HEK293T (cell line): ENCODE measurements at regions not wholly inside any gene's neighbourhood (a gene's known extent, or its start where the extent isn't known, plus 50 kb on each side); places are given as distances from the start of the nearest gene placed in this dataset.

ENCODE experiments used
- CTCF ChIA-PET: fragments of 350-600 bp; formaldehyde crosslinking; extraction: SDS; loops from one replicate; lab custom pipeline; 2021; ENCODE audit warnings: antibody characterized with exemption, inconsistent platforms; lab: Yijun Ruan, JAX
- POLR2A ChIA-PET: fragments of 350-600 bp; formaldehyde crosslinking; extraction: SDS; loops from one replicate; lab custom pipeline; 2020; ENCODE audit warnings: antibody characterized with exemption, inconsistent platforms; lab: Yijun Ruan, JAX
- DNase-seq: peaks from one replicate; pipeline ENCODE4 v3.0.0; 2012; ENCODE audit warnings: mixed read lengths; ENCODE audit errors: extremely low spot score
- ARNT ChIP-seq: fragments of 450-650 bp; IDR thresholded peaks from 2 replicates; pipeline ENCODE4 v1.6.1; 2017; ENCODE audit warnings: mild to moderate bottlenecking
- BHLHE40 ChIP-seq: fragments of 450-650 bp; IDR thresholded peaks from 2 replicates; pipeline ENCODE4 v1.6.1; 2016; ENCODE audit warnings: mild to moderate bottlenecking, moderate library complexity, borderline replicate concordance
- CTBP1 ChIP-seq: fragments of 450-650 bp; IDR thresholded peaks from 2 replicates; pipeline ENCODE4 v1.6.1; 2016; ENCODE audit warnings: borderline replicate concordance
- ELF4 ChIP-seq: fragments of 450-650 bp; IDR thresholded peaks from 2 replicates; pipeline ENCODE4 v1.6.1; 2017; ENCODE audit warnings: antibody characterized with exemption
- FOXA1 ChIP-seq: fragments of 450-650 bp; IDR thresholded peaks from 2 replicates; pipeline ENCODE4 v1.6.1; 2016; ENCODE audit warnings: mild to moderate bottlenecking
- FOXK2 ChIP-seq: fragments of 450-650 bp; IDR thresholded peaks from 2 replicates; pipeline ENCODE4 v1.6.1; 2016; ENCODE audit warnings: mild to moderate bottlenecking
- FOXM1 ChIP-seq: fragments of 450-650 bp; IDR thresholded peaks from 2 replicates; pipeline ENCODE4 v1.6.1; 2017; ENCODE audit warnings: mild to moderate bottlenecking, borderline replicate concordance
- HDGF ChIP-seq: fragments of 450-650 bp; IDR thresholded peaks from 2 replicates; pipeline ENCODE4 v1.6.1; 2017; ENCODE audit warnings: antibody characterized with exemption, borderline replicate concordance
- L3MBTL2 ChIP-seq: fragments of 450-650 bp; conservative IDR thresholded peaks from 2 replicates; pipeline ENCODE4 v1.6.1; 2016; ENCODE audit warnings: mild to moderate bottlenecking
- LEF1 ChIP-seq: fragments of 450-650 bp; IDR thresholded peaks from 2 replicates; pipeline ENCODE4 v1.6.1; 2017; ENCODE audit warnings: mild to moderate bottlenecking, borderline replicate concordance
- NFRKB ChIP-seq: fragments of 450-650 bp; IDR thresholded peaks from 2 replicates; pipeline ENCODE4 v1.6.1; 2016; ENCODE audit warnings: mild to moderate bottlenecking, moderate library complexity
- PKNOX1 ChIP-seq: fragments of 450-650 bp; IDR thresholded peaks from 2 replicates; pipeline ENCODE4 v1.6.1; 2016
- SP1 ChIP-seq: fragments of 450-650 bp; IDR thresholded peaks from 2 replicates; pipeline ENCODE4 v1.6.1; 2017
- SUZ12 ChIP-seq: fragments of 450-650 bp; IDR thresholded peaks from 2 replicates; pipeline ENCODE4 v1.6.1; 2016; ENCODE audit warnings: mild to moderate bottlenecking
- TARDBP ChIP-seq: fragments of 450-650 bp; IDR thresholded peaks from 2 replicates; pipeline ENCODE4 v1.6.1; 2016
- ZNF384 ChIP-seq: fragments of 450-650 bp; IDR thresholded peaks from 2 replicates; pipeline ENCODE4 v1.6.1; 2016

- ChIA-PET CTCF (no interaction called here), POLR2A (no interaction called here)
- no peak for DNase-seq
- TF ChIP-seq HDGF = no peak
Observed at GRCh38 chr1:222991908-222992307, 151.1 kb downstream of the TLR5 start.

- no peak for TF ChIP-seq BHLHE40
- TF ChIP-seq FOXM1 = no peak
- no peak for TF ChIP-seq SUZ12
- no peak for TF ChIP-seq TARDBP
- no peak for TF ChIP-seq CTBP1
- POLR2A ChIA-PET = no interaction called here
- CTCF ChIA-PET = no interaction called here
- DNase-seq = no peak
Observed at GRCh38 chr1:222994511-222995235, 148.4 kb downstream of the TLR5 start.

- POLR2A ChIA-PET = no interaction called here
- TF ChIP-seq FOXM1 = no peak
- TF ChIP-seq PKNOX1 = no peak
- no peak for TF ChIP-seq ARNT
- TF ChIP-seq FOXK2 = no peak
- no peak for TF ChIP-seq FOXA1
- TF ChIP-seq BHLHE40 = no peak
- no peak for TF ChIP-seq NFRKB
- DNase-seq = no peak
- CTCF ChIA-PET = no interaction called here
Observed at GRCh38 chr1:222995236-222995580, 147.8 kb downstream of the TLR5 start.

- TF ChIP-seq PKNOX1 (no peak), NFRKB (no peak), FOXM1 (no peak), ZNF384 (no peak), TARDBP (no peak), SP1 (no peak), LEF1 (no peak), BHLHE40 (no peak), CTBP1 (no peak), FOXA1 (no peak), SUZ12 (no peak), ELF4 (no peak), ARNT (no peak)
- CTCF ChIA-PET = no interaction called here
- no peak for DNase-seq
- POLR2A ChIA-PET = no interaction called here
Observed at GRCh38 chr1:222995620-222996309, 147.3 kb downstream of the TLR5 start.

GRCh38 chr1:222996310-222996975, 146.6 kb downstream of the TLR5 start:
- ChIA-PET CTCF (interaction anchor here (0.7 kb wide), 1 partner anchor 279 kb away, joined by 3 read pairs; no protein-coding TSS in a partner anchor), POLR2A (no interaction called here)
- no peak for DNase-seq
- no peak for TF ChIP-seq ZNF384
- no peak for TF ChIP-seq ELF4
- no peak for TF ChIP-seq LEF1
- TF ChIP-seq FOXA1 = no peak
- TF ChIP-seq SUZ12 = no peak
- no peak for TF ChIP-seq PKNOX1
- no peak for TF ChIP-seq CTBP1
- TF ChIP-seq SP1 = no peak
- no peak for TF ChIP-seq FOXK2
- no peak for TF ChIP-seq NFRKB
- no peak for TF ChIP-seq FOXM1
- no peak for TF ChIP-seq ARNT
- TF ChIP-seq TARDBP = no peak
- TF ChIP-seq L3MBTL2 = no peak
- no peak for TF ChIP-seq BHLHE40
- TF ChIP-seq HDGF = no peak

- CTCF ChIA-PET = interaction anchor here (0.6 kb wide), 1 partner anchor 149 kb away, joined by 3 read pairs; no protein-coding TSS in a partner anchor
- TF ChIP-seq PKNOX1 (no peak), ZNF384 (no peak), HDGF (no peak), NFRKB (no peak), SP1 (no peak), TARDBP (no peak), LEF1 (no peak)
- DNase-seq = no peak
- POLR2A ChIA-PET = no interaction called here
Observed at GRCh38 chr1:223000632-223001031, 142.4 kb downstream of the TLR5 start.
